ENCODE measurements at regions not wholly inside any gene's neighbourhood (a gene's known extent, or its start where the extent isn't known, plus 50 kb on each side); places are given as distances from the start of the nearest gene placed in this dataset.

DNA sequence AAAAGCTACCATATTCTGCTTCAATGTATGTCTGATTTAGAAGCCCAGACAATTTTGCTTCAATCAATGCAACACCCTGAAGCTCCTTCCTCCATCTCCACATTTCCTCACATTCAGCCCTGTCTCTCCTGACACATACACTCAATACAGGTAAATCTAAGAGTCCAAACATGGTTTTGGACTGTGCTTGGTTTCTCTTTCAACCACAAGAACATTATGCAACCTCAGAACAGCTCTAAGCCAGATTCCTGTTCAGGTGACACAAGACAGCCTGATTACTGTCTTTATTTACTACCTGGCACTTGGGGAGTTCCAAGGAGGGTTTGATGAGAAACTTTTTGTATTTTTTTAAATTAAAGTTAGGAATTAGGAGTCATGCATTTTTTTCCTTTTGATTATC lies 307.5 kb upstream of the SLIT2 start:
- H3K9me3 ChIP-seq = no peaks in the 10 kb centered on the region
- intact Hi-C loops (cut with DNase I; ENCODE audit: low total_unique reads) (no loop called here), in situ Hi-C loops (cut with MboI; ENCODE audit: low sequenced_read_pairs in 4 of 4) (no loop called here)
- H3K27ac ChIP-seq = no peak overlapping the region
- H3K27me3 ChIP-seq = no peaks in the 10 kb centered on the region
- DNase-seq = no peak
- H3K4me3 ChIP-seq = no peak overlapping the region
- H3K4me1 ChIP-seq = no peaks in the 10 kb centered on the region
- no peaks in the 10 kb centered on the region for H3K36me3 ChIP-seq
- no peak for TF ChIP-seq POLR2A (IDR thresholded peaks at IDR 0.05)
- TF ChIP-seq, protein P1, sequence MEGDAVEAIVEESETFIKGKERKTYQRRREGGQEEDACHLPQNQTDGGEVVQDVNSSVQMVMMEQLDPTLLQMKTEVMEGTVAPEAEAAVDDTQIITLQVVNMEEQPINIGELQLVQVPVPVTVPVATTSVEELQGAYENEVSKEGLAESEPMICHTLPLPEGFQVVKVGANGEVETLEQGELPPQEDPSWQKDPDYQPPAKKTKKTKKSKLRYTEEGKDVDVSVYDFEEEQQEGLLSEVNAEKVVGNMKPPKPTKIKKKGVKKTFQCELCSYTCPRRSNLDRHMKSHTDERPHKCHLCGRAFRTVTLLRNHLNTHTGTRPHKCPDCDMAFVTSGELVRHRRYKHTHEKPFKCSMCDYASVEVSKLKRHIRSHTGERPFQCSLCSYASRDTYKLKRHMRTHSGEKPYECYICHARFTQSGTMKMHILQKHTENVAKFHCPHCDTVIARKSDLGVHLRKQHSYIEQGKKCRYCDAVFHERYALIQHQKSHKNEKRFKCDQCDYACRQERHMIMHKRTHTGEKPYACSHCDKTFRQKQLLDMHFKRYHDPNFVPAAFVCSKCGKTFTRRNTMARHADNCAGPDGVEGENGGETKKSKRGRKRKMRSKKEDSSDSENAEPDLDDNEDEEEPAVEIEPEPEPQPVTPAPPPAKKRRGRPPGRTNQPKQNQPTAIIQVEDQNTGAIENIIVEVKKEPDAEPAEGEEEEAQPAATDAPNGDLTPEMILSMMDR (IDR thresholded peaks at IDR 0.05 in 4 of 5, conservative IDR thresholded peaks at IDR 0.05 in 1 of 5) = no peak
- ATAC-seq = no peak

GRCh38 chr4:19941434-19941833 lies 310.3 kb upstream of the SLIT2 start:
- in situ Hi-C loops (cut with MboI; ENCODE audit: low sequenced_read_pairs in 4 of 4) (no loop called here), intact Hi-C loops (cut with DNase I; ENCODE audit: low total_unique reads) (no loop called here)
- Histone ChIP-seq H3K36me3 (no peaks in the 10 kb centered on the region), H3K4me3 (no peak overlapping the region), H3K4me1 (no peaks in the 10 kb centered on the region), H3K27ac (no peak overlapping the region), H3K9me3 (no peaks in the 10 kb centered on the region), H3K27me3 (no peaks in the 10 kb centered on the region)
- TF ChIP-seq, protein P1 (IDR thresholded peaks at IDR 0.05 in 4 of 5, conservative IDR thresholded peaks at IDR 0.05 in 1 of 5) = no peak
- no peak for TF ChIP-seq POLR2A (IDR thresholded peaks at IDR 0.05)
- DNase-seq (no peak), ATAC-seq (no peak)

- no peak overlapping the region for H3K4me3 ChIP-seq
- TF ChIP-seq POLR2A (IDR thresholded peaks at IDR 0.05) = no peak
- TF ChIP-seq, protein P1 (IDR thresholded peaks at IDR 0.05 in 4 of 5, conservative IDR thresholded peaks at IDR 0.05 in 1 of 5) = no peak
- H3K27me3 ChIP-seq = no peaks in the 10 kb centered on the region
- no peak for DNase-seq
- no peak for ATAC-seq
- intact Hi-C loops (cut with DNase I; ENCODE audit: low total_unique reads) (no loop called here), in situ Hi-C loops (cut with MboI; ENCODE audit: low sequenced_read_pairs in 4 of 4) (no loop called here)
- no peaks in the 10 kb centered on the region for H3K4me1 ChIP-seq
- H3K9me3 ChIP-seq = no peaks in the 10 kb centered on the region
- H3K36me3 ChIP-seq = no peaks in the 10 kb centered on the region
- H3K27ac ChIP-seq = no peak overlapping the region
Observed at GRCh38 chr4:19940861-19941260, 310.8 kb upstream of the SLIT2 start.

DNA sequence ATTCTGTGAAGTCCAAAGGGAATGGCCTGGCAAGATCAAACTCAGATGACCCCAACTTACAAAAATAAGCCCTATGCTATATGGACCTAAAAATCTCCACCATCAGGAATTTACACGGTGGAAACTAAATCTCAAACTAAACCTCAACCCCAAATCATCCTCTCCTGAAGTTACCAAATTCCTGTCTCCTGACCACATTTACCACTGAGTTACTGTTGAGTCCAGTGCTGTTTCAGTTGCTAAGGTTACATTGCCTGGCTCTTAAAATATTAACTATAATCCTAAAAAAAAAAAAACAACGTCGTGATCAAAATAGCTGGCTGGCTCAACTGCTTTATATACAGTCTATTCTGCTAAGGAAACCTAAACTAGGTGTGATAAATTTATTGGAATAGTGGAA lies 315.2 kb upstream of the SLIT2 start:
- Histone ChIP-seq H3K4me1 (no peaks in the 10 kb centered on the region), H3K36me3 (no peaks in the 10 kb centered on the region), H3K4me3 (no peak overlapping the region), H3K27ac (no peak overlapping the region), H3K27me3 (no peaks in the 10 kb centered on the region), H3K9me3 (no peaks in the 10 kb centered on the region)
- ATAC-seq = no peak
- in situ Hi-C loops (cut with MboI; ENCODE audit: low sequenced_read_pairs in 4 of 4) = no loop called here
- DNase-seq = no peak
- intact Hi-C loops (cut with DNase I; ENCODE audit: low total_unique reads) = no loop called here
- TF ChIP-seq, protein P1 (IDR thresholded peaks at IDR 0.05 in 4 of 5, conservative IDR thresholded peaks at IDR 0.05 in 1 of 5) = no peak
- TF ChIP-seq POLR2A (IDR thresholded peaks at IDR 0.05) = no peak

GRCh38 chr4:19930742-19931141 lies 321.0 kb upstream of the SLIT2 start:
- in situ Hi-C loops (cut with MboI; ENCODE audit: low sequenced_read_pairs in 4 of 4) = no loop called here
- ATAC-seq (no peak), DNase-seq (no peak)
- TF ChIP-seq, protein P1 (IDR thresholded peaks at IDR 0.05 in 4 of 5, conservative IDR thresholded peaks at IDR 0.05 in 1 of 5) = no peak
- no peak for TF ChIP-seq POLR2A (IDR thresholded peaks at IDR 0.05)
- Histone ChIP-seq H3K36me3 (no peaks in the 10 kb centered on the region), H3K4me3 (no peak overlapping the region), H3K27ac (no peak overlapping the region), H3K4me1 (no peaks in the 10 kb centered on the region), H3K9me3 (no peaks in the 10 kb centered on the region), H3K27me3 (no peaks in the 10 kb centered on the region)
- intact Hi-C loops (cut with DNase I; ENCODE audit: low total_unique reads) = no loop called here

All from gastrocnemius medialis (tissue), 4 donors.